Right lobe of liver (tissue), 4 donors: ENCODE measurements at regions not wholly inside any gene's neighbourhood (a gene's known extent, or its start where the extent isn't known, plus 50 kb on each side); places are given as distances from the start of the nearest gene placed in this dataset.

Source experiments
- CTCF ChIP-seq, 4 donors: fragments of 200-600 bp in 3 of 4; fragments of 450-650 bp in 1 of 4; IDR thresholded peaks; one replicate each; pipeline versions ENCODE4 v1.5.1 to v1.8.0; 2016 to 2022; ENCODE audit warnings: antibody characterized with exemption in 4 of 4, mild to moderate bottlenecking in 2 of 4
- POLR2A ChIP-seq: fragments of 450-650 bp; IDR thresholded peaks from one replicate; pipeline ENCODE4 v1.6.1; 2017; ENCODE audit warnings: antibody characterized with exemption, mild to moderate bottlenecking
- donor health status: DM: no; HTN: no; CAD: no.
- donor health status: DM: no; HTN: no; CAD: no.
- donor health status: DM: no; HTN: yes; CAD: no.

DNA sequence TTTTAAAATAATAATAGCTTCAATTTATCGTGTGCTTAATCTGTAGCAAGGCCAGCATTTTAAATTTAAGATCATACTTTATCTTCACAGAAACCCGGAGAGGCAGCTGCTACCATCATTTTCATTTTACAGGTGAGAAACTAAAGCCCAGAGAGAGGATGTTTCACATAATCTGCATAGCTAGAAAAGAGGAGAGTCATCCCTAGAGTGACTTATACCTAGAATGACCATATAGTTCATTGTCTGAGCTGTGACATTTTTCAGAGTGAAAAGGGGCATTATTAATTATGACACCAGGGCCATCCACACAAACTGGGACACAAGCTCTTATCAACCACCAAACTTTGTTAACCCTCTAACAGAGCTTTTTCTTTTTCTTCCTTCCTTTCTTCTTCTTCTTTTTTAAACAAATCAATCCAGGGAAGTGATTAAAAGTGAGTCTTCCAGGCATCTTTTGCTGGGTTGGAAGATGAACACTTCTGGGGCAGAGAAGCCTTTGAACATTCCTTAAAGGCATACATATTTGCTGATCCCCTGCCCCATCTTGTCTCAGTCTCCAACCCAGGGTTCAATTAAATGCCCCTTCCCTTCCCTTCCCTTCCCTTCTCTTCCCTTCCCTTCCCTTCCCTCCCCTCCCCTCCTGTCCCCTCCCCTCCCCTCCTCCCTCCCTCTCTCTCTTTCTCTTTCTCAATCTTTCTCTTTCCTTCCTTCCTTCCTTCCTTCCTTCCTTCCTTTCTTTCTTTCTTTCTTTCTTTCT, 272.5 kb upstream of the JAG1 start:
- TF ChIP-seq CTCF (IDR thresholded peaks at IDR 0.05) = no peak
- no peak for TF ChIP-seq POLR2A
